ENCODE measurements at regions not wholly inside any gene's neighbourhood (a gene's known extent, or its start where the extent isn't known, plus 50 kb on each side); places are given as distances from the start of the nearest gene placed in this dataset.

DNA sequence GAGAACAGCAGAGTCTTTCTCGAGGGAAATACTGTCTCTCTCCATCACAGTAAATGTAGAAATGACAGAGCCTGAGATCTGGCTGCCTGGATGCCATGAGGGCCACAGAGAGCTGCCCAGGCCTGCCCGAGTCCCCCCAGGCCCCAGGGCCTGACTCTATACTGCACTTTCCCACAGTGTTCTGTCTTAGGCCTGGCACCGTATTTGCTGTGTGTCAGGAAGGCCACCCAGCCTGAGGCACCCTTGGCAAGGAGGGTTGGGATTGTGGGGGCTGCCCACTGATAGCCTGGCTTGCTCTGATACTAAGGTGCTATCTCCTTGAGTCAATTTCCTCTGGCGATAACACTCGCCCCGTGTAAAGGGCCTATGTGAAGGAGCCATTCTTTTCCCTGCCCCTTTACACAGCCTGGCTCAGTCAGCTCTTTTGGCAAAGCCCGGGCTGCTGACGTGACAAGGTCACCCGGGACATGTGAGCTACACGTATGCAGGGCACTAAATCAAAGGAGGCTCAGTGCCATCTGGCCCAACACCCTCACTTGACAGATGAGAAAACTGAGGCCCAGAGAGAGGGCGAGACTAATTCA is 630.1 kb upstream of the KLF4 start:
- Histone ChIP-seq H3K27ac (no peak overlapping the region), H3K4me3 (no peak overlapping the region), H3K27me3 (no peaks in the 10 kb centered on the region), H3K4me1 (replicated peaks in 1 of 2) (no peaks in the 10 kb centered on the region), H3K36me3 (replicated peaks in 1 of 2) (no peaks in the 10 kb centered on the region), H3K9me3 (replicated peaks in 1 of 3) (no peaks in the 10 kb centered on the region)
- peak; percentile 54 to 83 (median 76) for DNase-seq
- TF ChIP-seq, protein P1, sequence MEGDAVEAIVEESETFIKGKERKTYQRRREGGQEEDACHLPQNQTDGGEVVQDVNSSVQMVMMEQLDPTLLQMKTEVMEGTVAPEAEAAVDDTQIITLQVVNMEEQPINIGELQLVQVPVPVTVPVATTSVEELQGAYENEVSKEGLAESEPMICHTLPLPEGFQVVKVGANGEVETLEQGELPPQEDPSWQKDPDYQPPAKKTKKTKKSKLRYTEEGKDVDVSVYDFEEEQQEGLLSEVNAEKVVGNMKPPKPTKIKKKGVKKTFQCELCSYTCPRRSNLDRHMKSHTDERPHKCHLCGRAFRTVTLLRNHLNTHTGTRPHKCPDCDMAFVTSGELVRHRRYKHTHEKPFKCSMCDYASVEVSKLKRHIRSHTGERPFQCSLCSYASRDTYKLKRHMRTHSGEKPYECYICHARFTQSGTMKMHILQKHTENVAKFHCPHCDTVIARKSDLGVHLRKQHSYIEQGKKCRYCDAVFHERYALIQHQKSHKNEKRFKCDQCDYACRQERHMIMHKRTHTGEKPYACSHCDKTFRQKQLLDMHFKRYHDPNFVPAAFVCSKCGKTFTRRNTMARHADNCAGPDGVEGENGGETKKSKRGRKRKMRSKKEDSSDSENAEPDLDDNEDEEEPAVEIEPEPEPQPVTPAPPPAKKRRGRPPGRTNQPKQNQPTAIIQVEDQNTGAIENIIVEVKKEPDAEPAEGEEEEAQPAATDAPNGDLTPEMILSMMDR (IDR thresholded peaks at IDR 0.05), result no peak
- TF ChIP-seq POLR2A (IDR thresholded peaks at IDR 0.05), result no peak
- intact Hi-C loops (cut with DNase I), result no loop called here
- 58 to 87% (median 65%) methylated on average over 3 to 11 of the region's 11 CpGs for WGBS, 4 donors

GRCh38 chr9:108117795-108118194 is 628.2 kb upstream of the KLF4 start:
- Histone ChIP-seq H3K27ac (no peak overlapping the region), H3K4me3 (no peak overlapping the region), H3K9me3 (replicated peaks in 1 of 3) (no peaks in the 10 kb centered on the region), H3K4me1 (replicated peaks in 1 of 2) (no peaks in the 10 kb centered on the region), H3K36me3 (replicated peaks in 1 of 2) (no peaks in the 10 kb centered on the region), H3K27me3 (no peaks in the 10 kb centered on the region)
- TF ChIP-seq POLR2A (IDR thresholded peaks at IDR 0.05), result no peak
- TF ChIP-seq, protein P1 (IDR thresholded peaks at IDR 0.05), result no peak
- no peak for DNase-seq
- WGBS, 4 donors, result 78 to 87% (median 81%) methylated on average over 3 of the region's 3 CpGs
- intact Hi-C loops (cut with DNase I), result no loop called here

DNA sequence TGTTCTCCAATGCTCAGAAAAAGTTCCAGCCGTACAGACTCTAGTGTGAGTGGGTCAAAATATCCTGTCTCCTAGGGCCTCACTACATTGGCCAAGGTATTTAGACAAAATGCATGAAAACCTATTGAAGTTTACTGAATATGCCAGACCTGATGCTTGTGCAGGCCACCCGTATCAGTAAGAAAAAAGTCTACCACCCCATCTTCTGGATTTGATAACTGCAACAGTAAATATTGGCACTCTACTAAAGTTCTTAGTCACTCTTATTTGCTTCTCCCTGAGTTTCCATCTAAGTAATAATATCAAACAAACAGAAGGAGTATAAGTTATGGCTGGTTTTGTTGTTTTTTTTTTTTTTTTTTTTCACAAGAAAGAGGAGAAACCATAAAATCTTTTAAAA is 627.7 kb upstream of the KLF4 start:
- intact Hi-C loops (cut with DNase I), result no loop called here
- H3K36me3 ChIP-seq (replicated peaks in 1 of 2), result no peaks in the 10 kb centered on the region
- no peak overlapping the region for H3K4me3 ChIP-seq
- H3K9me3 ChIP-seq (replicated peaks in 1 of 3), result no peaks in the 10 kb centered on the region
- H3K27ac ChIP-seq, result no peak overlapping the region
- H3K4me1 ChIP-seq (replicated peaks in 1 of 2), result no peaks in the 10 kb centered on the region
- whole genome bisulfite sequencing, 4 donors, result 97 to 100% (median 99%) methylated on average over 2 of the region's 2 CpGs
- no peaks in the 10 kb centered on the region for H3K27me3 ChIP-seq
- DNase-seq, result no peak
- TF ChIP-seq, protein P1 (IDR thresholded peaks at IDR 0.05), result no peak
- no peak for TF ChIP-seq POLR2A (IDR thresholded peaks at IDR 0.05)

DNA sequence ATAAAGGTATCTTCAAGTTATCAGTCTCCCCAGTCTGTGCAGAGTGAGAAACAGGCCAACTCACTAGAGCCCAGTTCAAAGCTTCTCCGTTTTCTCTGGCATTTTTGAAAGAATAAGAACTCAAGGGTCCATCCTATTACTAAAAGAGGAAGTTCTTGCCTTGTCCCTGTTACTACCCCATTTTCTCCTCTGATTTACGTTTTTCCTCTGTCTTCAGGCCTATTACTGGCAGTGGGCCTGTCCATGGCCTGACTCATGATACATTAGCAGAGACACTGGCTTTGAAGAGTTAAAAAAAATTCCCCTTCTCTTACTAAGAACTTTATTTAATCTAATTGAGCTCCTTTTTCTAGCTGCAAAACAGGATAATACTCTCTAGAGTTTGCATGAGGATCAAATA is 624.0 kb upstream of the KLF4 start:
- peak in 1 of 7 donors; percentile 15 for DNase-seq
- H3K4me1 ChIP-seq (replicated peaks in 1 of 2), result no peaks in the 10 kb centered on the region
- no peaks in the 10 kb centered on the region for H3K9me3 ChIP-seq (replicated peaks in 1 of 3)
- no peak overlapping the region for H3K4me3 ChIP-seq
- intact Hi-C loops (cut with DNase I), result no loop called here
- WGBS, 4 donors, result 61 to 76% (median 69%) methylated on average over 2 of the region's 2 CpGs
- no peaks in the 10 kb centered on the region for H3K36me3 ChIP-seq (replicated peaks in 1 of 2)
- no peak overlapping the region for H3K27ac ChIP-seq
- no peaks in the 10 kb centered on the region for H3K27me3 ChIP-seq
- TF ChIP-seq, protein P1 (IDR thresholded peaks at IDR 0.05), result no peak
- TF ChIP-seq POLR2A (IDR thresholded peaks at IDR 0.05), result no peak

Data from adrenal gland (tissue), 9 donors.